ENCODE measurements at regions not wholly inside any gene's neighbourhood (a gene's known extent, or its start where the extent isn't known, plus 50 kb on each side); places are given as distances from the start of the nearest gene placed in this dataset.

DNA sequence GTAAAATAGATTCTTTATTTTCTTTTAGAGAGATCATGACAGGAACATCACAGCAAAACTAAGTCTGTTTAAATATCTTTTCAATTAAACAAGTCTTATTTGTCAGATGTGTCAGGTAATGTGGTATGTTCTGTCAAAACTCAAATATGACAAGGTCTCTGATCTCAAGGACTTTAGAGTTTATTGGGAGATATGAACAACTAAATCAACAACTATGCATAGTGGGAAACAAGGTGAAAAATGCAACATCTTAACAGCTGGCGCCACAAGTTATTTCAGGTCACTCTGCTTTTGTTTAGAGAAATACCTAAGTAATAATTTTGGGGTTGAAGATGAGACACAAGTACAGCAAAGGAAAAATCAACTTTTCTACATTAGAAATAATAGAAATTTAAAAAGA is 779.4 kb upstream of the ADGRL4 start:
- TF ChIP-seq, protein P1, sequence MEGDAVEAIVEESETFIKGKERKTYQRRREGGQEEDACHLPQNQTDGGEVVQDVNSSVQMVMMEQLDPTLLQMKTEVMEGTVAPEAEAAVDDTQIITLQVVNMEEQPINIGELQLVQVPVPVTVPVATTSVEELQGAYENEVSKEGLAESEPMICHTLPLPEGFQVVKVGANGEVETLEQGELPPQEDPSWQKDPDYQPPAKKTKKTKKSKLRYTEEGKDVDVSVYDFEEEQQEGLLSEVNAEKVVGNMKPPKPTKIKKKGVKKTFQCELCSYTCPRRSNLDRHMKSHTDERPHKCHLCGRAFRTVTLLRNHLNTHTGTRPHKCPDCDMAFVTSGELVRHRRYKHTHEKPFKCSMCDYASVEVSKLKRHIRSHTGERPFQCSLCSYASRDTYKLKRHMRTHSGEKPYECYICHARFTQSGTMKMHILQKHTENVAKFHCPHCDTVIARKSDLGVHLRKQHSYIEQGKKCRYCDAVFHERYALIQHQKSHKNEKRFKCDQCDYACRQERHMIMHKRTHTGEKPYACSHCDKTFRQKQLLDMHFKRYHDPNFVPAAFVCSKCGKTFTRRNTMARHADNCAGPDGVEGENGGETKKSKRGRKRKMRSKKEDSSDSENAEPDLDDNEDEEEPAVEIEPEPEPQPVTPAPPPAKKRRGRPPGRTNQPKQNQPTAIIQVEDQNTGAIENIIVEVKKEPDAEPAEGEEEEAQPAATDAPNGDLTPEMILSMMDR (IDR thresholded peaks at IDR 0.05; ENCODE audit: low read depth, low read length, missing input control): no peak
- TF ChIP-seq NR2F2 (IDR thresholded peaks at IDR 0.05): no peak
- no peak for TF ChIP-seq HNF4G (IDR thresholded peaks at IDR 0.05)
- no peak for TF ChIP-seq SP1 (IDR thresholded peaks at IDR 0.05)
- TF ChIP-seq, protein P2, sequence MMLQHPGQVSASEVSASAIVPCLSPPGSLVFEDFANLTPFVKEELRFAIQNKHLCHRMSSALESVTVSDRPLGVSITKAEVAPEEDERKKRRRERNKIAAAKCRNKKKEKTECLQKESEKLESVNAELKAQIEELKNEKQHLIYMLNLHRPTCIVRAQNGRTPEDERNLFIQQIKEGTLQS (IDR thresholded peaks at IDR 0.05): no peak
- TF ChIP-seq, protein P3, sequence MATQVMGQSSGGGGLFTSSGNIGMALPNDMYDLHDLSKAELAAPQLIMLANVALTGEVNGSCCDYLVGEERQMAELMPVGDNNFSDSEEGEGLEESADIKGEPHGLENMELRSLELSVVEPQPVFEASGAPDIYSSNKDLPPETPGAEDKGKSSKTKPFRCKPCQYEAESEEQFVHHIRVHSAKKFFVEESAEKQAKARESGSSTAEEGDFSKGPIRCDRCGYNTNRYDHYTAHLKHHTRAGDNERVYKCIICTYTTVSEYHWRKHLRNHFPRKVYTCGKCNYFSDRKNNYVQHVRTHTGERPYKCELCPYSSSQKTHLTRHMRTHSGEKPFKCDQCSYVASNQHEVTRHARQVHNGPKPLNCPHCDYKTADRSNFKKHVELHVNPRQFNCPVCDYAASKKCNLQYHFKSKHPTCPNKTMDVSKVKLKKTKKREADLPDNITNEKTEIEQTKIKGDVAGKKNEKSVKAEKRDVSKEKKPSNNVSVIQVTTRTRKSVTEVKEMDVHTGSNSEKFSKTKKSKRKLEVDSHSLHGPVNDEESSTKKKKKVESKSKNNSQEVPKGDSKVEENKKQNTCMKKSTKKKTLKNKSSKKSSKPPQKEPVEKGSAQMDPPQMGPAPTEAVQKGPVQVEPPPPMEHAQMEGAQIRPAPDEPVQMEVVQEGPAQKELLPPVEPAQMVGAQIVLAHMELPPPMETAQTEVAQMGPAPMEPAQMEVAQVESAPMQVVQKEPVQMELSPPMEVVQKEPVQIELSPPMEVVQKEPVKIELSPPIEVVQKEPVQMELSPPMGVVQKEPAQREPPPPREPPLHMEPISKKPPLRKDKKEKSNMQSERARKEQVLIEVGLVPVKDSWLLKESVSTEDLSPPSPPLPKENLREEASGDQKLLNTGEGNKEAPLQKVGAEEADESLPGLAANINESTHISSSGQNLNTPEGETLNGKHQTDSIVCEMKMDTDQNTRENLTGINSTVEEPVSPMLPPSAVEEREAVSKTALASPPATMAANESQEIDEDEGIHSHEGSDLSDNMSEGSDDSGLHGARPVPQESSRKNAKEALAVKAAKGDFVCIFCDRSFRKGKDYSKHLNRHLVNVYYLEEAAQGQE (IDR thresholded peaks at IDR 0.05): no peak
- TF ChIP-seq, protein P4, sequence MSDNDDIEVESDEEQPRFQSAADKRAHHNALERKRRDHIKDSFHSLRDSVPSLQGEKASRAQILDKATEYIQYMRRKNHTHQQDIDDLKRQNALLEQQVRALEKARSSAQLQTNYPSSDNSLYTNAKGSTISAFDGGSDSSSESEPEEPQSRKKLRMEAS (IDR thresholded peaks at IDR 0.05): no peak
- no peak for TF ChIP-seq YY1 (IDR thresholded peaks at IDR 0.05)
- TF ChIP-seq, protein P5, sequence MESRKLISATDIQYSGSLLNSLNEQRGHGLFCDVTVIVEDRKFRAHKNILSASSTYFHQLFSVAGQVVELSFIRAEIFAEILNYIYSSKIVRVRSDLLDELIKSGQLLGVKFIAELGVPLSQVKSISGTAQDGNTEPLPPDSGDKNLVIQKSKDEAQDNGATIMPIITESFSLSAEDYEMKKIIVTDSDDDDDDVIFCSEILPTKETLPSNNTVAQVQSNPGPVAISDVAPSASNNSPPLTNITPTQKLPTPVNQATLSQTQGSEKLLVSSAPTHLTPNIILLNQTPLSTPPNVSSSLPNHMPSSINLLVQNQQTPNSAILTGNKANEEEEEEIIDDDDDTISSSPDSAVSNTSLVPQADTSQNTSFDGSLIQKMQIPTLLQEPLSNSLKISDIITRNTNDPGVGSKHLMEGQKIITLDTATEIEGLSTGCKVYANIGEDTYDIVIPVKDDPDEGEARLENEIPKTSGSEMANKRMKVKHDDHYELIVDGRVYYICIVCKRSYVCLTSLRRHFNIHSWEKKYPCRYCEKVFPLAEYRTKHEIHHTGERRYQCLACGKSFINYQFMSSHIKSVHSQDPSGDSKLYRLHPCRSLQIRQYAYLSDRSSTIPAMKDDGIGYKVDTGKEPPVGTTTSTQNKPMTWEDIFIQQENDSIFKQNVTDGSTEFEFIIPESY (IDR thresholded peaks at IDR 0.05): no peak
- no peak for TF ChIP-seq RXRA (IDR thresholded peaks at IDR 0.05)
- no peak for TF ChIP-seq GABPA (IDR thresholded peaks at IDR 0.05 in 1 of 2, conservative IDR thresholded peaks at IDR 0.05 in 1 of 2)
- no peak for TF ChIP-seq TAF1 (conservative IDR thresholded peaks at IDR 0.05)

All from liver (tissue), 3 donors.